K562 (cell line): ENCODE measurements at regions not wholly inside any gene's neighbourhood (a gene's known extent, or its start where the extent isn't known, plus 50 kb on each side); places are given as distances from the start of the nearest gene placed in this dataset.

Source experiments
- ADNP ChIP-seq: fragments of 200-800 bp; sonication (Bioruptor generic); IDR thresholded peaks from 2 replicates; pipeline ENCODE4 v1.6.1; 2016; ENCODE audit warnings: missing genetic modification characterization, missing compliant biosample characterization
- CBFA2T3 ChIP-seq: fragments of 450-650 bp; IDR thresholded peaks from 2 replicates; pipeline ENCODE4 v1.6.1; 2017
- CCAR2 ChIP-seq: fragments of 200-400 bp; formaldehyde crosslinking; IDR thresholded peaks from 2 replicates; pipeline ENCODE4 v1.6.1; 2017; ENCODE audit warnings: mild to moderate bottlenecking, low read depth, low read length
- DDX20 ChIP-seq: fragments of 450-650 bp; IDR thresholded peaks from 2 replicates; pipeline ENCODE4 v1.6.1; 2016; ENCODE audit warnings: missing genetic modification characterization, low read depth, mild to moderate bottlenecking, missing compliant biosample characterization, moderate library complexity
- ETV5 ChIP-seq: sonication (generic); formaldehyde crosslinking; IDR thresholded peaks from 2 replicates; pipeline ENCODE4 v1.4.0; 2020; ENCODE audit warnings: low read depth, mild to moderate bottlenecking, missing genetic modification reagents
- FOXA3 ChIP-seq, 2 experiments: fragments of 450-650 bp in 1 of 2; sonication (generic) in 1 of 2; formaldehyde crosslinking; IDR thresholded peaks in 1 of 2; conservative IDR thresholded peaks in 1 of 2; 2 replicates each; pipeline versions ENCODE4 v1.4.0 to v1.8.0; 2020 to 2022; ENCODE audit warnings: mild to moderate bottlenecking in 2 of 2, missing genetic modification reagents in 1 of 2
- HDAC1 ChIP-seq, 2 experiments: fragments of 450-650 bp; IDR thresholded peaks; 2 replicates each; pipeline ENCODE4 v1.6.1; 2016 to 2017; ENCODE audit warnings: inconsistent platforms in 1 of 2, mild to moderate bottlenecking in 1 of 2, moderate library complexity in 1 of 2
- HDAC2 ChIP-seq: fragments of 450-650 bp; IDR thresholded peaks from 2 replicates; pipeline ENCODE4 v1.6.1; 2016; ENCODE audit warnings: mild to moderate bottlenecking
- MYNN ChIP-seq, 2 experiments: sonication (generic); formaldehyde crosslinking in 1 of 2; IDR thresholded peaks; 2 replicates each; pipeline versions ENCODE4 v1.5.0 to v1.6.1; 2016 to 2020; ENCODE audit warnings: antibody characterized with exemption in 1 of 2, missing genetic modification reagents in 1 of 2
- NR2C2 ChIP-seq, 2 experiments: fragments of 200-800 bp in 1 of 2; sonication (Bioruptor generic) in 1 of 2; sonication (generic) in 1 of 2; formaldehyde crosslinking in 1 of 2; IDR thresholded peaks; 2 replicates each; pipeline versions ENCODE4 v1.6.1 to v1.8.0; 2016 to 2022; ENCODE audit warnings: mild to moderate bottlenecking in 1 of 2, missing compliant biosample characterization in 1 of 2, missing genetic modification characterization in 1 of 2, missing genetic modification reagents in 1 of 2
- SMAD4 ChIP-seq: fragments of 250-450 bp; sonication (Bioruptor Pico); conservative IDR thresholded peaks from 2 replicates; pipeline ENCODE4 v1.8.0; 2021; ENCODE audit warnings: inconsistent platforms, mild to moderate bottlenecking, moderate library complexity
- SMARCB1 ChIP-seq: IDR thresholded peaks from 2 replicates; pipeline ENCODE4 v1.6.1; 2011; ENCODE audit warnings: improper control_type of control experiment, low read depth; ENCODE audit not compliant: insufficient read length
- SOX6 ChIP-seq: fragments of 450-650 bp; IDR thresholded peaks from 2 replicates; pipeline ENCODE4 v1.6.1; 2014; ENCODE audit warnings: mild to moderate bottlenecking
- ZEB2 ChIP-seq: fragments of 450-650 bp; IDR thresholded peaks from 2 replicates; pipeline ENCODE4 v1.6.1; 2016
- ZFX ChIP-seq: sonication (generic); formaldehyde crosslinking; IDR thresholded peaks from 2 replicates; pipeline ENCODE4 v1.8.0; 2022; ENCODE audit warnings: mild to moderate bottlenecking, missing genetic modification reagents, moderate library complexity
- ZNF134 ChIP-seq: fragments of 250-450 bp; sonication (Bioruptor Pico); conservative IDR thresholded peaks from 2 replicates; pipeline ENCODE4 v1.4.0; 2020
- ZNF184 ChIP-seq: sonication (generic); formaldehyde crosslinking; IDR thresholded peaks from 2 replicates; pipeline ENCODE4 v1.5.0; 2020; ENCODE audit warnings: missing genetic modification reagents
- ZNF778 ChIP-seq: fragments of 450-650 bp; formaldehyde crosslinking; IDR thresholded peaks from 2 replicates; pipeline ENCODE4 v1.4.0; 2020; ENCODE audit warnings: mild to moderate bottlenecking, moderate library complexity
- TF ChIP-seq, protein P1 (sequence below): fragments of 450-650 bp; formaldehyde crosslinking; IDR thresholded peaks from 2 replicates; pipeline ENCODE4 v1.4.0; 2020; ENCODE audit warnings: mild to moderate bottlenecking, moderate library complexity
- TF ChIP-seq, protein P2 (sequence below): sonication (generic); formaldehyde crosslinking; IDR thresholded peaks from 2 replicates; pipeline ENCODE4 v1.9.0; 2022; ENCODE audit warnings: mild to moderate bottlenecking, missing genetic modification reagents
- TF ChIP-seq, protein P3 (sequence below): sonication (generic); formaldehyde crosslinking; IDR thresholded peaks from 2 replicates; pipeline ENCODE4 v1.8.0; 2023; ENCODE audit warnings: mild to moderate bottlenecking, missing genetic modification reagents
- TF ChIP-seq, protein P4 (sequence below), 2 experiments: fragments of 200-800 bp in 1 of 2; sonication (Bioruptor generic) in 1 of 2; sonication (generic) in 1 of 2; formaldehyde crosslinking in 1 of 2; IDR thresholded peaks in 1 of 2; conservative IDR thresholded peaks in 1 of 2; 2 replicates each; pipeline versions ENCODE4 v1.5.0 to v1.6.1; 2016 to 2020; ENCODE audit warnings: missing compliant biosample characterization in 1 of 2, missing genetic modification characterization in 1 of 2, missing genetic modification reagents in 1 of 2
- TF ChIP-seq, protein P5 (sequence below): sonication (generic); IDR thresholded peaks from 2 replicates; pipeline ENCODE4 v1.6.1; 2016

DNA sequence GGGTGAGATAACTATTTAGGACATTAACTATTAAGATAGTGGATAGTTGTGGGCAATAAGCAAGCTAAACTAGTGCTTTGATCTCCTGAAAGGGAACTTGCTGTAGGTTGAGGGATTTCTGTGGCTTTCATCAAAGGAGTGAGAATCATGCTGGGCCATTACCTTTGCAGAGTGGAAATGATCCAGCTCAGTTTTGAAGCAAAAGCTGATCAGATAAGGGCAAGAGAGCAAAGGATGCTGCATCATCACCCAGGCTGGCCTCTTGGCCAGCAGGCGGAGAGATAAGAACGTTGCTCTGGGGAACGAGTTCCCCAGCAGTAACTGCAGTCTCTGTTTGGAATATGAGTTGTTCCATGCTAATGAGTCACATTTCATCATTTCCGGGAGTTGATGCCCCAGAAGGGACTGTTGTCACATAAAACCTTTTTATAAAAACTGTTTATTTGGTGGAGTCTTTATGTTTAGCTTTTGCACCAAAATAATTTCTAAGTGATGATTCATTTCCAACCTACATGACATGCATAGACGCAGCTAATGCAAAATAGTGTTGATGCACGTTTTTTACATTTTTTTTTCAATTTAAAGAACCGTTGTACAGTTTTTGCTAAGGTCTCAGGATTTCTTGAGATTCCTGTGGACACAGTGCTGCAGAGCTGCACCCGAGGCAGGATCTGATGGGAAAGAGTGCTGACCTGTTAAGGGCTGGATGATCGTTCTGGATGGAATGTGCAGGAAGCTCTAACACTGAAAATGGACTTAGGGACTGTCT lies 99.3 kb downstream of the ACTBL2 start (continued):
- TF ChIP-seq, protein P1, sequence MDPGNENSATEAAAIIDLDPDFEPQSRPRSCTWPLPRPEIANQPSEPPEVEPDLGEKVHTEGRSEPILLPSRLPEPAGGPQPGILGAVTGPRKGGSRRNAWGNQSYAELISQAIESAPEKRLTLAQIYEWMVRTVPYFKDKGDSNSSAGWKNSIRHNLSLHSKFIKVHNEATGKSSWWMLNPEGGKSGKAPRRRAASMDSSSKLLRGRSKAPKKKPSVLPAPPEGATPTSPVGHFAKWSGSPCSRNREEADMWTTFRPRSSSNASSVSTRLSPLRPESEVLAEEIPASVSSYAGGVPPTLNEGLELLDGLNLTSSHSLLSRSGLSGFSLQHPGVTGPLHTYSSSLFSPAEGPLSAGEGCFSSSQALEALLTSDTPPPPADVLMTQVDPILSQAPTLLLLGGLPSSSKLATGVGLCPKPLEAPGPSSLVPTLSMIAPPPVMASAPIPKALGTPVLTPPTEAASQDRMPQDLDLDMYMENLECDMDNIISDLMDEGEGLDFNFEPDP: no peak
- TF ChIP-seq ADNP (no peak), ZNF778 (CRISPR knock-in tag) (no peak), SMAD4 (peak; percentile 62; the same call in 1 of the 2 replicates), ZNF134 (CRISPR knock-in tag) (no peak), SMARCB1 (no peak), MYNN (IDR thresholded peaks at IDR 0.05) (peak; percentile 71; the same call in 1 of the 2 replicates), MYNN (CRISPR knock-in tag; IDR thresholded peaks at IDR 0.05) (no peak), SOX6 (peak; percentile 79), NR2C2 (CRISPR knock-in tag; IDR thresholded peaks at IDR 0.05) (no peak), NR2C2 (tag; IDR thresholded peaks at IDR 0.05) (peak; percentile 56), DDX20 (tag) (0 out of 2 replicates have a peak, but pooled peaks have one; percentile 17), FOXA3 (CRISPR knock-in tag; conservative IDR thresholded peaks at IDR 0.05 in 1 of 2, IDR thresholded peaks at IDR 0.05 in 1 of 2) (no peak), ZEB2 (peak; percentile 83), ETV5 (CRISPR knock-in tag) (peak; percentile 33; the same call in 1 of the 2 replicates), HDAC1 (IDR thresholded peaks at IDR 0.05) (peak in 1 of 2 experiments; percentile 45; a peak in 1 of 4 replicates), ZNF184 (CRISPR knock-in tag) (no peak), CCAR2 (no peak), ZFX (CRISPR knock-in tag) (no peak), HDAC2 (0 out of 2 replicates have a peak, but pooled peaks have one; percentile 52), CBFA2T3 (peak; percentile 79)
- TF ChIP-seq, protein P2, sequence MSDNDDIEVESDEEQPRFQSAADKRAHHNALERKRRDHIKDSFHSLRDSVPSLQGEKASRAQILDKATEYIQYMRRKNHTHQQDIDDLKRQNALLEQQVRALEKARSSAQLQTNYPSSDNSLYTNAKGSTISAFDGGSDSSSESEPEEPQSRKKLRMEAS (CRISPR knock-in tag): no peak
- TF ChIP-seq, protein P3, sequence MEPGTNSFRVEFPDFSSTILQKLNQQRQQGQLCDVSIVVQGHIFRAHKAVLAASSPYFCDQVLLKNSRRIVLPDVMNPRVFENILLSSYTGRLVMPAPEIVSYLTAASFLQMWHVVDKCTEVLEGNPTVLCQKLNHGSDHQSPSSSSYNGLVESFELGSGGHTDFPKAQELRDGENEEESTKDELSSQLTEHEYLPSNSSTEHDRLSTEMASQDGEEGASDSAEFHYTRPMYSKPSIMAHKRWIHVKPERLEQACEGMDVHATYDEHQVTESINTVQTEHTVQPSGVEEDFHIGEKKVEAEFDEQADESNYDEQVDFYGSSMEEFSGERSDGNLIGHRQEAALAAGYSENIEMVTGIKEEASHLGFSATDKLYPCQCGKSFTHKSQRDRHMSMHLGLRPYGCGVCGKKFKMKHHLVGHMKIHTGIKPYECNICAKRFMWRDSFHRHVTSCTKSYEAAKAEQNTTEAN (CRISPR knock-in tag): no peak
- TF ChIP-seq, protein P4, sequence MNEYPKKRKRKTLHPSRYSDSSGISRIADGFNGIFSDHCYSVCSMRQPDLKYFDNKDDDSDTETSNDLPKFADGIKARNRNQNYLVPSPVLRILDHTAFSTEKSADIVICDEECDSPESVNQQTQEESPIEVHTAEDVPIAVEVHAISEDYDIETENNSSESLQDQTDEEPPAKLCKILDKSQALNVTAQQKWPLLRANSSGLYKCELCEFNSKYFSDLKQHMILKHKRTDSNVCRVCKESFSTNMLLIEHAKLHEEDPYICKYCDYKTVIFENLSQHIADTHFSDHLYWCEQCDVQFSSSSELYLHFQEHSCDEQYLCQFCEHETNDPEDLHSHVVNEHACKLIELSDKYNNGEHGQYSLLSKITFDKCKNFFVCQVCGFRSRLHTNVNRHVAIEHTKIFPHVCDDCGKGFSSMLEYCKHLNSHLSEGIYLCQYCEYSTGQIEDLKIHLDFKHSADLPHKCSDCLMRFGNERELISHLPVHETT (CRISPR knock-in tag; conservative IDR thresholded peaks at IDR 0.05 in 1 of 2, IDR thresholded peaks at IDR 0.05 in 1 of 2): no peak; a peak in 1 of 4 replicates
- TF ChIP-seq, protein P5, sequence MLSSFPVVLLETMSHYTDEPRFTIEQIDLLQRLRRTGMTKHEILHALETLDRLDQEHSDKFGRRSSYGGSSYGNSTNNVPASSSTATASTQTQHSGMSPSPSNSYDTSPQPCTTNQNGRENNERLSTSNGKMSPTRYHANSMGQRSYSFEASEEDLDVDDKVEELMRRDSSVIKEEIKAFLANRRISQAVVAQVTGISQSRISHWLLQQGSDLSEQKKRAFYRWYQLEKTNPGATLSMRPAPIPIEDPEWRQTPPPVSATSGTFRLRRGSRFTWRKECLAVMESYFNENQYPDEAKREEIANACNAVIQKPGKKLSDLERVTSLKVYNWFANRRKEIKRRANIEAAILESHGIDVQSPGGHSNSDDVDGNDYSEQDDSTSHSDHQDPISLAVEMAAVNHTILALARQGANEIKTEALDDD: peak; percentile 37; the same call in 1 of the 2 replicates
